ENCODE measurements at regions not wholly inside any gene's neighbourhood (a gene's known extent, or its start where the extent isn't known, plus 50 kb on each side); places are given as distances from the start of the nearest gene placed in this dataset.

DNA sequence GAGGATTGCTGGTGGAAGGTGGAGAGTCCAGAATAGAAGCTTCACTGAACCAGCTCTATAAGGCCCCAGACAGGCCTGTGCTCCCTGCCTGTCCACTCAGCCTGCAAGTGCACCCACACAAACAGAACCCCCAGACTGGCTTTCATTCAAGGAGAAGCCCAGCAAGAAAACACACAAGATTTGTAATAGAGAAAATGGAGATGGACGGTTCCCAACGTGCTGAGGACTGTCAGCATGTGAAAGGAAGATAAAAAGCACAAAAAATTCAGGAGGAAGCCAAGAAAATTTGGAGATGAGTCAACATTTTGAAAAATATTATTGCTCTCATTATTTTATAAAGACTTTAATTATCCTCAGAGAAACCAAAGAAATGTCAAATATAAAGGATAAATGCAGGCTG is 218.2 kb upstream of the SLC10A2 start:
- 21 to 34% methylated on average over 2 of the region's 2 CpGs for WGBS, 2 donors
- intact Hi-C loops (cut with DNase I; ENCODE audit: low total_unique reads) = no loop called here
- H3K4me3 ChIP-seq (ENCODE audit: low read depth, poor library complexity, severe bottlenecking) = no peak overlapping the region
- DNase-seq (ENCODE audit: low spot score in 2 of 2) = no peak
- TF ChIP-seq POLR2A (IDR thresholded peaks at IDR 0.05) (no peak), CTCF (IDR thresholded peaks at IDR 0.05) (no peak)

GRCh38 chr13:103283451-103283820 is 217.2 kb upstream of the SLC10A2 start:
- no peak for DNase-seq (ENCODE audit: low spot score in 2 of 2)
- TF ChIP-seq POLR2A (IDR thresholded peaks at IDR 0.05) (no peak), CTCF (IDR thresholded peaks at IDR 0.05) (no peak)
- intact Hi-C loops (cut with DNase I; ENCODE audit: low total_unique reads) = no loop called here
- no peak overlapping the region for H3K4me3 ChIP-seq (ENCODE audit: low read depth, poor library complexity, severe bottlenecking)
- 82 to 85% methylated on average over 1 of the region's 1 CpG for WGBS, 2 donors

GRCh38 chr13:103282571-103283450 is 216.6 kb upstream of the SLC10A2 start:
- no peak for DNase-seq (ENCODE audit: low spot score in 2 of 2)
- WGBS, 2 donors = 48 to 53% methylated on average over 14 of the region's 14 CpGs
- intact Hi-C loops (cut with DNase I; ENCODE audit: low total_unique reads) = no loop called here
- H3K4me3 ChIP-seq (ENCODE audit: low read depth, poor library complexity, severe bottlenecking) = no peak overlapping the region
- TF ChIP-seq POLR2A (IDR thresholded peaks at IDR 0.05) (no peak), CTCF (IDR thresholded peaks at IDR 0.05) (no peak)

- 52 to 53% methylated on average over 5 of the region's 5 CpGs for WGBS, 2 donors
Observed at GRCh38 chr13:103277959-103278694, 211.9 kb upstream of the SLC10A2 start.

DNA sequence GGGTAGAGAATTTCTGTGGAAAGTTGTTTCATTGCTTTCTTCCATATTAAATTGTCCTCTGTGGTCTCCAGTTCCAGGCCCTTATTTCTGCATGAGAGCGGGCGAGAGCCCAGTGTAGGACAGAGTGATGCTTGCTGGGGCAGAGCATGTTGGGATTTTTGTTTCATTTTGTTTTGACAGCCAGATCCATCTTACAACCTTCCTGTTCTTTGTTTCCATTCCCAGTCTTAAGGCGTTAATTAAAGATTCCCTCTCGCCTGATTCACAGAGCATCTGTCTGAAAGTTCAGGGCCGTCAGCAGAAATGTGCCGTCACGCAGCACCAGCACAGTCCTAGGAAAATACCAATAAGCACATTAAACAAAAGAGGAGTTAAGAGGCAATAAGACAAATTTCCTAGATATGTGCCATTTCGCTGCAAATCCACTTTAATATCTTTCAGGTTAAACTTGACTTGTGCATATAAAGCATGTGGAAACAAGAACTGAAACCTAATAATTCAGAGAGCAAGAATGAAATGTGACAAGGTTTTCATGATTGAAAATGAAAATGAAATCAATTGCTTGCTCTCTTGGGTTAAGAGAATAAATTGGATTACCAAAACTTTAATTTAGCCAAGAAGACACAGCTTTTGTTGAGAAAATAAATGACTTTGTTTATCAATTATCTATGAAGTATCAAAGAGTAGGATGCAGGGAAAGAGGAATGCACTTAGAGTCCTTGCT is 210.7 kb upstream of the SLC10A2 start:
- DNase-seq (ENCODE audit: low spot score in 2 of 2) = no peak
- no peak for TF ChIP-seq POLR2A (IDR thresholded peaks at IDR 0.05)
- no peak for TF ChIP-seq CTCF (IDR thresholded peaks at IDR 0.05)
- WGBS, 2 donors = 58 to 63% methylated on average over 8 of the region's 8 CpGs
- H3K4me3 ChIP-seq (ENCODE audit: low read depth, poor library complexity, severe bottlenecking) = no peak overlapping the region
- intact Hi-C loops (cut with DNase I; ENCODE audit: low total_unique reads) = no loop called here

More at GRCh38 chr13:103277959-103278694, 211.9 kb upstream of the SLC10A2 start:
- no peak for TF ChIP-seq CTCF (IDR thresholded peaks at IDR 0.05)
- TF ChIP-seq POLR2A (IDR thresholded peaks at IDR 0.05) = no peak
- intact Hi-C loops (cut with DNase I; ENCODE audit: low total_unique reads) = no loop called here
- H3K4me3 ChIP-seq (ENCODE audit: low read depth, poor library complexity, severe bottlenecking) = no peak overlapping the region
- no peak for DNase-seq (ENCODE audit: low spot score in 2 of 2)

Measured in lower leg skin (tissue), 4 donors.